ENCODE measurements at regions not wholly inside any gene's neighbourhood (a gene's known extent, or its start where the extent isn't known, plus 50 kb on each side); places are given as distances from the start of the nearest gene placed in this dataset.

GRCh38 chr13:106922384-106922783, 354.4 kb upstream of the ARGLU1 start:
- TF ChIP-seq CTCF (IDR thresholded peaks at IDR 0.05; ENCODE audit: low read depth, low read length) (no peak), MAX (IDR thresholded peaks at IDR 0.05; ENCODE audit: low read depth, low read length) (no peak), POLR2A (IDR thresholded peaks at IDR 0.05; ENCODE audit: extremely low read depth, insufficient read length) (no peak)

All from NB4 (cell line).